ENCODE measurements at regions not wholly inside any gene's neighbourhood (a gene's known extent, or its start where the extent isn't known, plus 50 kb on each side); places are given as distances from the start of the nearest gene placed in this dataset.
A peak's percentile ranks its signal among the peaks of the same experiment; 100 is the strongest.
"Not testable (repeated sequence)": the region's sequence is repeated elsewhere in the genome, so short reads cannot be mapped to it uniquely, and the experiment has no call there.

DNA sequence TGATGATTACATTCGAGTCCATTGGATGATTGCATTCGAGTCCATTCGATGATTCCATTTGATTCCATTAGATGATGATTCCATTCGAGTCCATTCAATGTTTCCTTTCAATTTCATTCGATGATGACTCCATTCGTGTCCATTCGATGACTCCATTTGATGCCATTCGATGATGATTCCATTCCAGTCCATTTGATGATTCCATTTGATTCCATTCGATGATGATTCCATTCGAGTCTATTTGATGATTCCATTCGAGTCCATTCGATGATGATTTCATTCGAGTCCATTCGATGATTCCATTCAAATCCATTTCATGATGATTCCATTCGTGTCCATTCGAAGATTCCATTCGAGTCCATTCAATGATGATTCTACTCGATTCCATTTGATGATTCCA, 1109.7 kb downstream of the RPIA start:
- H3K4me2 ChIP-seq (ENCODE audit: control insufficient read depth, insufficient read depth); H3K9me3 ChIP-seq (replicated peaks; ENCODE audit: control insufficient read depth, insufficient read depth, low read length); H3K27me3 ChIP-seq (replicated peaks in 1 of 2; ENCODE audit: control insufficient read depth in 2 of 2, insufficient read depth in 2 of 2, low read length in 1 of 2); RAD21 ChIA-PET (ENCODE audit: unreplicated experiment); in situ Hi-C loops (cut with MboI); H3K9ac ChIP-seq (ENCODE audit: control insufficient read depth, insufficient read depth, low read length); BruUV-seq (replicated peaks); CTCF ChIA-PET; H2AFZ ChIP-seq (ENCODE audit: control insufficient read depth, low read depth, low read length); intact Hi-C loops (cut with micrococcal nuclease; ENCODE audit: unreplicated experiment); POLR2A ChIA-PET; H4K20me1 ChIP-seq (ENCODE audit: control insufficient read depth, insufficient read depth); FAIRE-seq; H3K4me3 ChIP-seq; H3K79me2 ChIP-seq (ENCODE audit: control insufficient read depth, insufficient read depth, low read length); H3K4me1 ChIP-seq (ENCODE audit: control insufficient read depth, insufficient read depth, low read length); DNase-seq (ENCODE audit: low read depth, low spot score); ATAC-seq; H3K27ac ChIP-seq (ENCODE audit: control insufficient read depth, insufficient read depth); SMC1A ChIA-PET (ENCODE audit: uncharacterized antibody, unreplicated experiment); H3K36me3 ChIP-seq (ENCODE audit: control insufficient read depth in 2 of 2, insufficient read depth in 2 of 2, low read length in 1 of 2): not testable (repeated sequence)
- 0 out of 2 replicates have a peak, but pooled peaks have one; percentile 18 for TF ChIP-seq FOXK2 (IDR thresholded peaks at IDR 0.05)
- 35% methylated on average over 18 of the region's 18 CpGs for WGBS (ENCODE audit: insufficient coverage, insufficient replicate concordance, low lambda C conversion rate, missing lambda C conversion rate)

DNA sequence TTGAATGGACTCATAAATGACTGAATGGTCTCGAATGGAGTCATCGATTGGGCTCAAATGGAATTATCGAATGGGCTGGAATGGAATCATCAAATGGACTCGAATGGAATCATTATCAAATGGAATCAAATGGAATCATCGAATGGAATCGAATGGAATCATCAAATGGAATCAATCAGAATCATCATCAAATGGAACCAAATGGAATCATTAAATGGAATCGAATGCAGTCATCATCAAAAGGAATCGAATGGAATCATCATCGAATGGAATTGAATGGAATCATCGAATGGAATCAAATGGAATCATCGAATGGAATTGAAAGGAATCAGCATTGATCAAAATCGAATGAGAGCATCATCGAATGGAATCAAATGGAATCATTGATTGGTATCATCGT, 1114.9 kb downstream of the RPIA start:
- CTCF ChIA-PET; H4K20me1 ChIP-seq (ENCODE audit: control insufficient read depth, insufficient read depth); FAIRE-seq; H3K27me3 ChIP-seq (replicated peaks in 1 of 2; ENCODE audit: control insufficient read depth in 2 of 2, insufficient read depth in 2 of 2, low read length in 1 of 2); H3K79me2 ChIP-seq (ENCODE audit: control insufficient read depth, insufficient read depth, low read length); in situ Hi-C loops (cut with MboI); H3K4me1 ChIP-seq (ENCODE audit: control insufficient read depth, insufficient read depth, low read length); ATAC-seq; H3K4me2 ChIP-seq (ENCODE audit: control insufficient read depth, insufficient read depth); RAD21 ChIA-PET (ENCODE audit: unreplicated experiment); H3K9ac ChIP-seq (ENCODE audit: control insufficient read depth, insufficient read depth, low read length); POLR2A ChIA-PET; H3K36me3 ChIP-seq (ENCODE audit: control insufficient read depth in 2 of 2, insufficient read depth in 2 of 2, low read length in 1 of 2); BruUV-seq (replicated peaks); intact Hi-C loops (cut with micrococcal nuclease; ENCODE audit: unreplicated experiment); H2AFZ ChIP-seq (ENCODE audit: control insufficient read depth, low read depth, low read length); DNase-seq (ENCODE audit: low read depth, low spot score); SMC1A ChIA-PET (ENCODE audit: uncharacterized antibody, unreplicated experiment); H3K27ac ChIP-seq (ENCODE audit: control insufficient read depth, insufficient read depth); H3K4me3 ChIP-seq; H3K9me3 ChIP-seq (replicated peaks; ENCODE audit: control insufficient read depth, insufficient read depth, low read length): not testable (repeated sequence)
- 38% methylated on average over 14 of the region's 14 CpGs for WGBS (ENCODE audit: insufficient coverage, insufficient replicate concordance, low lambda C conversion rate, missing lambda C conversion rate)

DNA sequence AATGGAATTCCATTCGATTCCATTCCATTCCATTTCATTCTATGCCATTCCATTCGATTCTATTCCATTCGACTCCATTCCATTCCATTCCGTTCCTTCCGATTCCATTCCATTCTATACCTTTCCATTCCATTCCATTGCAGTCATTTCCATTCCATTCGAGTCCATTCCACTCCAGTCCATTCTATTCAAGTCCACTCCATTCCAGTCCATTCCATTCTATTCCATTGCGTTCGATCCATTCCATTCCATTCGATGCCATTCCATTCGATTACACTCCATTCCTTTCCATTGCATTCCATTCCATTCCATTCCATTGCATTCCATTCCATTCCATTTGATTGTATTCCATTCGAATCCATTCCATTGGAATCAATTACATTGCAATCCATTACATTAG, 1119.8 kb downstream of the RPIA start:
- FAIRE-seq = no peak
- intact Hi-C loops (cut with micrococcal nuclease; ENCODE audit: unreplicated experiment) (no loop called here), in situ Hi-C loops (cut with MboI) (no loop called here)
- H3K27ac ChIP-seq (ENCODE audit: control insufficient read depth, insufficient read depth) = no peak overlapping the region
- no peaks in the 10 kb centered on the region for H3K36me3 ChIP-seq (ENCODE audit: control insufficient read depth in 2 of 2, insufficient read depth in 2 of 2, low read length in 1 of 2)
- no peaks in the 10 kb centered on the region for H3K4me1 ChIP-seq (ENCODE audit: control insufficient read depth, insufficient read depth, low read length)
- no peaks in the 10 kb centered on the region for H4K20me1 ChIP-seq (ENCODE audit: control insufficient read depth, insufficient read depth)
- peaks cover 4% of the 10 kb centered on the region for H3K9me3 ChIP-seq (replicated peaks; ENCODE audit: control insufficient read depth, insufficient read depth, low read length)
- DNase-seq (ENCODE audit: low read depth, low spot score) = no peak
- no peak for ATAC-seq
- no peaks in the 10 kb centered on the region for H3K27me3 ChIP-seq (replicated peaks in 1 of 2; ENCODE audit: control insufficient read depth in 2 of 2, insufficient read depth in 2 of 2, low read length in 1 of 2)
- no peak overlapping the region for H3K9ac ChIP-seq (ENCODE audit: control insufficient read depth, insufficient read depth, low read length)
- SMC1A ChIA-PET (ENCODE audit: uncharacterized antibody, unreplicated experiment) = no interaction called here
- TF ChIP-seq, protein P1, sequence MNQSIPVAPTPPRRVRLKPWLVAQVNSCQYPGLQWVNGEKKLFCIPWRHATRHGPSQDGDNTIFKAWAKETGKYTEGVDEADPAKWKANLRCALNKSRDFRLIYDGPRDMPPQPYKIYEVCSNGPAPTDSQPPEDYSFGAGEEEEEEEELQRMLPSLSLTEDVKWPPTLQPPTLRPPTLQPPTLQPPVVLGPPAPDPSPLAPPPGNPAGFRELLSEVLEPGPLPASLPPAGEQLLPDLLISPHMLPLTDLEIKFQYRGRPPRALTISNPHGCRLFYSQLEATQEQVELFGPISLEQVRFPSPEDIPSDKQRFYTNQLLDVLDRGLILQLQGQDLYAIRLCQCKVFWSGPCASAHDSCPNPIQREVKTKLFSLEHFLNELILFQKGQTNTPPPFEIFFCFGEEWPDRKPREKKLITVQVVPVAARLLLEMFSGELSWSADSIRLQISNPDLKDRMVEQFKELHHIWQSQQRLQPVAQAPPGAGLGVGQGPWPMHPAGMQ (IDR thresholded peaks at IDR 0.05; ENCODE audit: borderline replicate concordance) = 0 out of 2 replicates have a peak, but pooled peaks have one; percentile 40
- TF ChIP-seq, protein P2, sequence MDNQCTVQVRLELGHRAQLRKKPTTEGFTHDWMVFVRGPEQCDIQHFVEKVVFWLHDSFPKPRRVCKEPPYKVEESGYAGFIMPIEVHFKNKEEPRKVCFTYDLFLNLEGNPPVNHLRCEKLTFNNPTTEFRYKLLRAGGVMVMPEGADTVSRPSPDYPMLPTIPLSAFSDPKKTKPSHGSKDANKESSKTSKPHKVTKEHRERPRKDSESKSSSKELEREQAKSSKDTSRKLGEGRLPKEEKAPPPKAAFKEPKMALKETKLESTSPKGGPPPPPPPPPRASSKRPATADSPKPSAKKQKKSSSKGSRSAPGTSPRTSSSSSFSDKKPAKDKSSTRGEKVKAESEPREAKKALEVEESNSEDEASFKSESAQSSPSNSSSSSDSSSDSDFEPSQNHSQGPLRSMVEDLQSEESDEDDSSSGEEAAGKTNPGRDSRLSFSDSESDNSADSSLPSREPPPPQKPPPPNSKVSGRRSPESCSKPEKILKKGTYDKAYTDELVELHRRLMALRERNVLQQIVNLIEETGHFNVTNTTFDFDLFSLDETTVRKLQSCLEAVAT (IDR thresholded peaks at IDR 0.05) = no peak
- WGBS (ENCODE audit: insufficient coverage, insufficient replicate concordance, low lambda C conversion rate, missing lambda C conversion rate) = 49% methylated on average over 11 of the region's 11 CpGs
- RAD21 ChIA-PET (ENCODE audit: unreplicated experiment) = no interaction called here
- H3K79me2 ChIP-seq (ENCODE audit: control insufficient read depth, insufficient read depth, low read length) = no peaks in the 10 kb centered on the region
- BruUV-seq (replicated peaks) = no TSS peak
- CTCF ChIA-PET = no interaction called here
- H3K4me3 ChIP-seq = no peak overlapping the region
- POLR2A ChIA-PET = no interaction called here
- no peak overlapping the region for H2AFZ ChIP-seq (ENCODE audit: control insufficient read depth, low read depth, low read length)
- H3K4me2 ChIP-seq (ENCODE audit: control insufficient read depth, insufficient read depth) = no peak overlapping the region

Measured in GM12878 (cell line).